ENCODE measurements at regions not wholly inside any gene's neighbourhood (a gene's known extent, or its start where the extent isn't known, plus 50 kb on each side); places are given as distances from the start of the nearest gene placed in this dataset.

GRCh38 chr12:67573566-67573965 is 75.0 kb upstream of the DYRK2 start:
- no peak overlapping the region for H3K4me3 ChIP-seq
- no peak for FAIRE-seq
- POLR2A ChIA-PET: interaction anchor here (0.8 kb wide), 1 partner anchor 27 kb away, joined by 3 read pairs; no protein-coding TSS in a partner anchor
- H3K27me3 ChIP-seq (ENCODE audit: control insufficient read depth in 2 of 2, insufficient read depth in 2 of 2, low read length in 2 of 2): no peaks in the 10 kb centered on the region
- no TSS peak for BruUV-seq (replicated peaks)
- no peaks in the 10 kb centered on the region for H3K79me2 ChIP-seq (ENCODE audit: control insufficient read depth, insufficient read depth, low read length)
- H3K9me1 ChIP-seq (ENCODE audit: control insufficient read depth, insufficient read depth, low read length): no peaks in the 10 kb centered on the region
- CTCF ChIA-PET (ENCODE audit: low intra/inter-chr PET ratio): no interaction called here
- no peak overlapping the region for H3K4me2 ChIP-seq (ENCODE audit: insufficient read depth, low read length)
- no peaks in the 10 kb centered on the region for H3K4me1 ChIP-seq (replicated peaks in 1 of 2; ENCODE audit: control insufficient read depth in 2 of 2, insufficient read depth in 2 of 2, low read length in 2 of 2)
- no peak for ATAC-seq
- no peaks in the 10 kb centered on the region for H3K9me3 ChIP-seq (replicated peaks; ENCODE audit: control insufficient read depth, insufficient read depth, low read depth, low read length)
- no peak overlapping the region for H3K9ac ChIP-seq (ENCODE audit: insufficient read depth in 1 of 2, low read depth in 2 of 2, low read length in 2 of 2)
- TF ChIP-seq ZNF695 (CRISPR knock-in tag; IDR thresholded peaks at IDR 0.05) (no peak), UBTF (IDR thresholded peaks at IDR 0.05; ENCODE audit: borderline replicate concordance in 1 of 2, low read depth in 2 of 2, low read length in 2 of 2) (no peak), DEAF1 (CRISPR knock-in tag; IDR thresholded peaks at IDR 0.05) (no peak), ELF4 (CRISPR knock-in tag; IDR thresholded peaks at IDR 0.05) (no peak), CEBPZ (IDR thresholded peaks at IDR 0.05; ENCODE audit: borderline replicate concordance, low read depth, low read length) (no peak), ETV5 (CRISPR knock-in tag; IDR thresholded peaks at IDR 0.05; ENCODE audit: low read depth) (no peak), FOXM1 (IDR thresholded peaks at IDR 0.05; ENCODE audit: low read depth) (no peak), FOXM1 (CRISPR knock-in tag; IDR thresholded peaks at IDR 0.05; ENCODE audit: low read depth) (no peak), FOXP4 (CRISPR knock-in tag; IDR thresholded peaks at IDR 0.05; ENCODE audit: borderline replicate concordance) (no peak), TEAD2 (tag; IDR thresholded peaks at IDR 0.05) (no peak), TSC22D4 (tag; IDR thresholded peaks at IDR 0.05) (no peak)
- no peak for DNase-seq (ENCODE audit: extremely low read depth in 1 of 4, low spot score in 3 of 4)
- H2AFZ ChIP-seq (ENCODE audit: low read depth, low read length): no peak overlapping the region
- no peaks in the 10 kb centered on the region for H4K20me1 ChIP-seq (replicated peaks; ENCODE audit: control insufficient read depth, insufficient read depth, low read length)
- H3K27ac ChIP-seq (ENCODE audit: extremely low read depth, low read depth, low read length): no peak overlapping the region
- intact Hi-C loops (cut with micrococcal nuclease): no loop called here
- 2% methylated on average over 4 of the region's 4 CpGs for WGBS (ENCODE audit: insufficient coverage, low coverage, missing lambda C conversion rate)
- in situ Hi-C loops (cut with MboI): no loop called here
- no peaks in the 10 kb centered on the region for H3K36me3 ChIP-seq (ENCODE audit: control insufficient read depth, insufficient read depth, low read length)

All from K562 (cell line).